ENCODE measurements at regions not wholly inside any gene's neighbourhood (a gene's known extent, or its start where the extent isn't known, plus 50 kb on each side); places are given as distances from the start of the nearest gene placed in this dataset.

DNA sequence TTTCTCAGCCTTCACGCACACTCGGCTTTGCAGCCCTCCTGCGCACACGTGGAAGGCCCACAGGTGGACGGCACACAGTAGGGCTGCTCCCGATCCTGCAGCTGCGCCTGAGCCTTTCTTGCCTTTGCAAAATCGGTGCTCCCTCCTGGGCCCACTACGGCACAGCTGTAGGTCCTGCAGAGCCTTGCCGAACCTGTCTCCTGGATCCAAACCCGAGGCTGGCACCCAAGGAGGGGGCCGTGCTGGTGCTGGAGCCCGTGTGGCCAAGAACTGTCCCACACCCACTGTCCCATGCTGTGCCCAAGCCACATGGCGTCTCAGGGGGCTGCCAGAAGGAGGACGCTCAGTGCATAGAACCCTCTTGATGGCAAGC lies 227.4 kb downstream of the TTLL2 start:
- Histone ChIP-seq H3K36me3 (no peaks in the 10 kb centered on the region), H3K4me1 (peaks cover 0 to 14% (median 4%) of the 10 kb centered on the region in 4 donors), H3K27ac (no peak overlapping the region), H3K4me3 (no peak overlapping the region), H3K9me3 (no peaks in the 10 kb centered on the region), H3K27me3 (no peaks in the 10 kb centered on the region)
- WGBS, 2 donors (ENCODE audit: low coverage in 1 of 2), result 80 to 89% methylated on average over 2 to 9 of the region's 15 CpGs
- intact Hi-C loops (cut with DNase I; ENCODE audit: low total_unique reads) (no loop called here), in situ Hi-C loops (cut with MboI; ENCODE audit: low pct_ligation_motif_present in 1 of 4, low pct_unique_long_range_greater_than_20kb in 1 of 4, low sequenced_read_pairs in 3 of 4) (no loop called here)
- DNase-seq, result no peak
- TF ChIP-seq, protein P1, sequence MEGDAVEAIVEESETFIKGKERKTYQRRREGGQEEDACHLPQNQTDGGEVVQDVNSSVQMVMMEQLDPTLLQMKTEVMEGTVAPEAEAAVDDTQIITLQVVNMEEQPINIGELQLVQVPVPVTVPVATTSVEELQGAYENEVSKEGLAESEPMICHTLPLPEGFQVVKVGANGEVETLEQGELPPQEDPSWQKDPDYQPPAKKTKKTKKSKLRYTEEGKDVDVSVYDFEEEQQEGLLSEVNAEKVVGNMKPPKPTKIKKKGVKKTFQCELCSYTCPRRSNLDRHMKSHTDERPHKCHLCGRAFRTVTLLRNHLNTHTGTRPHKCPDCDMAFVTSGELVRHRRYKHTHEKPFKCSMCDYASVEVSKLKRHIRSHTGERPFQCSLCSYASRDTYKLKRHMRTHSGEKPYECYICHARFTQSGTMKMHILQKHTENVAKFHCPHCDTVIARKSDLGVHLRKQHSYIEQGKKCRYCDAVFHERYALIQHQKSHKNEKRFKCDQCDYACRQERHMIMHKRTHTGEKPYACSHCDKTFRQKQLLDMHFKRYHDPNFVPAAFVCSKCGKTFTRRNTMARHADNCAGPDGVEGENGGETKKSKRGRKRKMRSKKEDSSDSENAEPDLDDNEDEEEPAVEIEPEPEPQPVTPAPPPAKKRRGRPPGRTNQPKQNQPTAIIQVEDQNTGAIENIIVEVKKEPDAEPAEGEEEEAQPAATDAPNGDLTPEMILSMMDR (IDR thresholded peaks at IDR 0.05), result no peak
- no peak for TF ChIP-seq EP300 (IDR thresholded peaks at IDR 0.05; ENCODE audit: low read depth)
- no peak for TF ChIP-seq POLR2AphosphoS5 (IDR thresholded peaks at IDR 0.05)
- TF ChIP-seq POLR2A (IDR thresholded peaks at IDR 0.05), result no peak

DNA sequence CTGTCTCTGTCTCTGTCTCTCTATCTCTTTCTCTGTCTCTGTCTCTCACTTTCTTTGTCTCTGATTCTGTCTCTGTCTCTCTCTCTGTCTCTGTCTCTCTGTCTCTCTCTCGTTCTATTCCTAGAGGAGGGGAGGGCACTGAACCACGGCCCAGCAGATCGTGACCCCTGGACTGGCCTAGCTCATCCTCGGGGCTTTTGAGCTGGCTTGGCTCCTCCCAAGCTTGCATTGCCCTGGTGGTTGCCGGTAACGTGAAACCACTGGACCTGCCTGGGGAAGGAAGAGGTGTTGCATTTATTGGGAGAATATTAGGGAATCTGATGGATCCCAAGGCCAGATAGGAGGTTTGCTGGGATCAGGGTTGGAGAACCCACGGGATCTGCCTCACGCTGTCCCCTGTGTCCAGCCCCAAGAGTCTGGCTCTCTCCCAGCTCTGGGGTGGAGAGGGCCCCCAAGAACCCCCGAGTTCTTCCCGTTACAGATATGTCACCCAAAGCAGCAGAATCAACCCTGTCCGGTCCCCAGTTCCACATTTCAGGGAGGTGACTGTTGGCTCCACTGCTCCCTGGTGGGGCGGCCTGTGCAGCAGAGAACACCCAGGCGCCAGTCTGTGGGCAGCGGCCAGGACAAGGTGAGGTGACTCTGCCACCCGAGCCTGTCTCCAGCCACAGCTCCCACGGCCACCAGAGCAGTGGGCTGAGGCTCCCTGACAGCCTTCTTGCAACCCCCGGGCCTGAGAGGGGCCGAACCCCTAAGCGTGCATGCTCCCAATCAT lies 228.3 kb downstream of the TTLL2 start:
- peaks cover 0 to 14% (median 4%) of the 10 kb centered on the region in 4 donors for H3K4me1 ChIP-seq
- 91 to 95% methylated on average over 8 to 17 of the region's 19 CpGs for WGBS, 2 donors (ENCODE audit: low coverage in 1 of 2)
- no peaks in the 10 kb centered on the region for H3K36me3 ChIP-seq
- no peak overlapping the region for H3K4me3 ChIP-seq
- intact Hi-C loops (cut with DNase I; ENCODE audit: low total_unique reads), result no loop called here
- TF ChIP-seq EP300 (IDR thresholded peaks at IDR 0.05; ENCODE audit: low read depth) (no peak), POLR2AphosphoS5 (IDR thresholded peaks at IDR 0.05) (no peak), POLR2A (IDR thresholded peaks at IDR 0.05) (no peak)
- TF ChIP-seq, protein P1 (IDR thresholded peaks at IDR 0.05), result no peak
- H3K9me3 ChIP-seq, result no peaks in the 10 kb centered on the region
- DNase-seq, result no peak
- no peak overlapping the region for H3K27ac ChIP-seq
- in situ Hi-C loops (cut with MboI; ENCODE audit: low pct_ligation_motif_present in 1 of 4, low pct_unique_long_range_greater_than_20kb in 1 of 4, low sequenced_read_pairs in 3 of 4), result no loop called here
- no peaks in the 10 kb centered on the region for H3K27me3 ChIP-seq

DNA sequence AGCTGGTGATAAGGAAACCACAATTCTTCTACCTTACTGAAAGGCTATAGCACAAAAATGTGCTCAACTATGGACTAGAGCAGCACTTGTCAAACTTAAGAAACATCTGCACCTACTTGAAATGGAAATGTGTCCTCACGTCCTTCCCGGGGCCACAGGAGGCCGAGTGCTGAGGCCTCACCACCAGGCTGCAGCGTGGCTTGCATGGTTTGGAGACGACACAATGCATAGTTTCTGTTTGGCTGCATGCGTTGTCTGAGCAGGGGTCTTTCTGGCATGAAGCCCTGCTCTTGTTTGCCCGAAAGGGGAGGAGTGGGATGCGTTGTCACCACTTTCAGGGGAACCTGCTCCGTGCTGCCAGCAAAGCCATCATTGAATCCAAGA lies 228.8 kb downstream of the TTLL2 start:
- intact Hi-C loops (cut with DNase I; ENCODE audit: low total_unique reads) (no loop called here), in situ Hi-C loops (cut with MboI; ENCODE audit: low pct_ligation_motif_present in 1 of 4, low pct_unique_long_range_greater_than_20kb in 1 of 4, low sequenced_read_pairs in 3 of 4) (no loop called here)
- Histone ChIP-seq H3K9me3 (no peaks in the 10 kb centered on the region), H3K27ac (no peak overlapping the region), H3K4me3 (no peak overlapping the region), H3K36me3 (no peaks in the 10 kb centered on the region), H3K4me1 (peaks cover 0 to 14% (median 4%) of the 10 kb centered on the region in 4 donors), H3K27me3 (no peaks in the 10 kb centered on the region)
- TF ChIP-seq EP300 (IDR thresholded peaks at IDR 0.05; ENCODE audit: low read depth) (no peak), POLR2A (IDR thresholded peaks at IDR 0.05) (no peak), POLR2AphosphoS5 (IDR thresholded peaks at IDR 0.05) (no peak)
- TF ChIP-seq, protein P1 (IDR thresholded peaks at IDR 0.05), result no peak
- DNase-seq, result no peak
- WGBS, 2 donors (ENCODE audit: low coverage in 1 of 2), result 91% methylated on average over 9 of the region's 9 CpGs

DNA sequence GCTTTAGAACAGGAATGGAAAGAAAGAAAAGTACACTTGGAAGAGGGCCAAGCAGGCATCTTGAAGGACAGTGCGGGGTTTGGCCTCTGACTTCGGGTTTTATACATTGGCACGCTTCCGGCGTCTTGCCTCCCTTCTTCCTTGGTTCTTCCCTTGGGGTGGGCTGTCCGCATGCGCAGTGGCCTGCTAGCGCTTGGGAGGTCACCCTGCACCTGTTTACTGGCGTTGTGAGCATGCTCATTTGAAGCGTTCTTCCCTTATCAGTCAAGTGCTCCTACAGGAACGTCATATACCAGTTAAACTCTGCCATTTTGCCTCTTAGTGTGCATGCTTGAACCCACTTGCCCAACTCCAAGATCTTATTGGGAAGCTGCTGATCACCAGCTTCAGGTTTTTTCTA lies 230.0 kb downstream of the TTLL2 start:
- intact Hi-C loops (cut with DNase I; ENCODE audit: low total_unique reads) (no loop called here), in situ Hi-C loops (cut with MboI; ENCODE audit: low pct_ligation_motif_present in 1 of 4, low pct_unique_long_range_greater_than_20kb in 1 of 4, low sequenced_read_pairs in 3 of 4) (no loop called here)
- no peaks in the 10 kb centered on the region for H3K9me3 ChIP-seq
- no peaks in the 10 kb centered on the region for H3K36me3 ChIP-seq
- no peaks in the 10 kb centered on the region for H3K27me3 ChIP-seq
- H3K27ac ChIP-seq, result no peak overlapping the region
- H3K4me3 ChIP-seq, result no peak overlapping the region
- DNase-seq, result no peak
- TF ChIP-seq EP300 (IDR thresholded peaks at IDR 0.05; ENCODE audit: low read depth) (no peak), POLR2A (IDR thresholded peaks at IDR 0.05) (no peak), POLR2AphosphoS5 (IDR thresholded peaks at IDR 0.05) (no peak)
- TF ChIP-seq, protein P1 (IDR thresholded peaks at IDR 0.05), result no peak
- 89 to 92% methylated on average over 9 to 11 of the region's 11 CpGs for WGBS, 2 donors (ENCODE audit: low coverage in 1 of 2)
- H3K4me1 ChIP-seq, result peaks cover 0 to 14% (median 4%) of the 10 kb centered on the region in 4 donors
